Fibroblast of lung (primary cell): ENCODE measurements at regions not wholly inside any gene's neighbourhood (a gene's known extent, or its start where the extent isn't known, plus 50 kb on each side); places are given as distances from the start of the nearest gene placed in this dataset.
A peak's percentile ranks its signal among the peaks of the same experiment; 100 is the strongest.
"Not testable (repeated sequence)": the region's sequence is repeated elsewhere in the genome, so short reads cannot be mapped to it uniquely, and the experiment has no call there.

ENCODE experiments used
- DNase-seq, 2 donors: peaks; one replicate each; pipeline versions ENCODE4 v3.0.0 to v3.0.0-alpha.2; 2010; ENCODE audit warnings: low read depth in 2 of 2
- H2AFZ ChIP-seq: 2 replicates; pipeline ENCODE4 v1.5.1; 2012; ENCODE audit warnings: low read length, control low read depth, inconsistent platforms
- H3K27ac ChIP-seq: 2 replicates; pipeline ENCODE4 v1.5.1; 2011; ENCODE audit warnings: low read length, control low read depth; ENCODE audit not compliant: insufficient read depth
- H3K27me3 ChIP-seq: 2 replicates; pipeline ENCODE4 v1.5.1; 2011; ENCODE audit warnings: mild to moderate bottlenecking, low read length; ENCODE audit not compliant: control insufficient read depth, insufficient read depth
- H3K36me3 ChIP-seq: 2 replicates; pipeline ENCODE4 v1.5.1; 2011; ENCODE audit warnings: low read length; ENCODE audit not compliant: control insufficient read depth, insufficient read depth
- H3K4me1 ChIP-seq: 2 replicates; pipeline ENCODE4 v1.5.1; 2011; ENCODE audit warnings: low read length; ENCODE audit not compliant: control insufficient read depth, insufficient read depth; ENCODE audit errors: extremely low read depth
- H3K4me2 ChIP-seq: 2 replicates; pipeline ENCODE4 v1.5.1; 2011; ENCODE audit warnings: low read length, control low read depth; ENCODE audit not compliant: insufficient read depth; ENCODE audit errors: extremely low read depth
- H3K4me3 ChIP-seq, 4 experiments: fragments of 200-600 bp in 1 of 4; sonication (generic) in 1 of 4; replicated peaks in 1 of 4; 2 replicates each; pipeline ENCODE4 v1.5.1; 2011 to 2016; ENCODE audit warnings: low read length in 4 of 4, low read depth in 3 of 4, mild to moderate bottlenecking in 3 of 4, control low read depth in 2 of 4, inconsistent platforms in 1 of 4, mixed read lengths in 1 of 4; ENCODE audit not compliant: insufficient read depth in 1 of 4; ENCODE audit errors: control extremely low read depth in 1 of 4
- H3K79me2 ChIP-seq: 2 replicates; pipeline ENCODE4 v1.5.1; 2012; ENCODE audit warnings: mild to moderate bottlenecking, low read length, inconsistent platforms; ENCODE audit not compliant: control insufficient read depth, insufficient read depth
- H3K9ac ChIP-seq: 2 replicates; pipeline ENCODE4 v1.5.1; 2011; ENCODE audit warnings: mild to moderate bottlenecking, low read length, control low read depth; ENCODE audit not compliant: insufficient read depth
- H3K9me3 ChIP-seq: 2 replicates; pipeline ENCODE4 v1.5.1; 2012; ENCODE audit warnings: low read depth, low read length; ENCODE audit not compliant: control insufficient read depth, insufficient read depth
- H4K20me1 ChIP-seq: 2 replicates; pipeline ENCODE4 v1.5.1; 2011; ENCODE audit warnings: low read length; ENCODE audit not compliant: control insufficient read depth, insufficient read depth; ENCODE audit errors: extremely low read depth
- EZH2 ChIP-seq: IDR thresholded peaks from 2 replicates; pipeline ENCODE4 v1.5.1; 2012; ENCODE audit warnings: low read length, control low read depth, mild to moderate bottlenecking; ENCODE audit errors: missing control alignments
- TF ChIP-seq, protein P1 (sequence below), 2 donors: IDR thresholded peaks in 1 of 2; conservative IDR thresholded peaks in 1 of 2; 1 replicate in 1 of 2; 2 replicates in 1 of 2; pipeline ENCODE4 v1.5.1; 2011 to 2012; ENCODE audit warnings: low read length in 2 of 2, control low read depth in 1 of 2, inconsistent platforms in 1 of 2, low read depth in 1 of 2, mild to moderate bottlenecking in 1 of 2

DNA sequence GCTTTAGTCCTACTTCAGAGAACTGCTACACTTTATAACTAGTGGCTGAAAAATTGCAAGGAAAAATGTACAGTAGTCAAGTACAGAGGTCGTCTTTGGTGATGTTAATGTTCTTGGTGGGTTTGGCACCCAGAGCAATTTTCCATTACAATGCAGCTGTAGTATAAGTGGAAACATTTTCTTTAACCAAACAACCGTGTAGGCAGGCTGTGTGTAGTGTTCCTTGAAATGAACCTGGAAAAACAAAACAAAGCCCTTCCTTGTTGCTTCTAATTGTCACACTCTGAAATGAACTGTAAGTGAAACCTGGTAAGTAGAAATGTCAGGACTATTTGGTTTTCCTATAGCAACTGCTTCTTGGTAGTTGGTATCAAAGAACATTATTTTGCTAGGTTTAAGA is 256.9 kb downstream of the MDFIC start:
- Histone ChIP-seq H3K36me3 (no peaks in the 10 kb centered on the region), H3K4me3 (no peak overlapping the region), H3K79me2 (no peaks in the 10 kb centered on the region), H3K27me3 (no peaks in the 10 kb centered on the region), H2AFZ (no peak overlapping the region), H3K4me2 (no peak overlapping the region), H3K4me1 (no peaks in the 10 kb centered on the region), H3K9me3 (no peaks in the 10 kb centered on the region), H3K9ac (no peak overlapping the region), H3K27ac (no peak overlapping the region), H4K20me1 (no peaks in the 10 kb centered on the region)
- TF ChIP-seq EZH2: no peak
- TF ChIP-seq, protein P1, sequence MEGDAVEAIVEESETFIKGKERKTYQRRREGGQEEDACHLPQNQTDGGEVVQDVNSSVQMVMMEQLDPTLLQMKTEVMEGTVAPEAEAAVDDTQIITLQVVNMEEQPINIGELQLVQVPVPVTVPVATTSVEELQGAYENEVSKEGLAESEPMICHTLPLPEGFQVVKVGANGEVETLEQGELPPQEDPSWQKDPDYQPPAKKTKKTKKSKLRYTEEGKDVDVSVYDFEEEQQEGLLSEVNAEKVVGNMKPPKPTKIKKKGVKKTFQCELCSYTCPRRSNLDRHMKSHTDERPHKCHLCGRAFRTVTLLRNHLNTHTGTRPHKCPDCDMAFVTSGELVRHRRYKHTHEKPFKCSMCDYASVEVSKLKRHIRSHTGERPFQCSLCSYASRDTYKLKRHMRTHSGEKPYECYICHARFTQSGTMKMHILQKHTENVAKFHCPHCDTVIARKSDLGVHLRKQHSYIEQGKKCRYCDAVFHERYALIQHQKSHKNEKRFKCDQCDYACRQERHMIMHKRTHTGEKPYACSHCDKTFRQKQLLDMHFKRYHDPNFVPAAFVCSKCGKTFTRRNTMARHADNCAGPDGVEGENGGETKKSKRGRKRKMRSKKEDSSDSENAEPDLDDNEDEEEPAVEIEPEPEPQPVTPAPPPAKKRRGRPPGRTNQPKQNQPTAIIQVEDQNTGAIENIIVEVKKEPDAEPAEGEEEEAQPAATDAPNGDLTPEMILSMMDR (conservative IDR thresholded peaks at IDR 0.05 in 1 of 2, IDR thresholded peaks at IDR 0.05 in 1 of 2; ENCODE audit: low read depth in 1 of 2, low read length in 2 of 2): no peak
- peak in 1 of 2 donors; percentile 60 for DNase-seq

DNA sequence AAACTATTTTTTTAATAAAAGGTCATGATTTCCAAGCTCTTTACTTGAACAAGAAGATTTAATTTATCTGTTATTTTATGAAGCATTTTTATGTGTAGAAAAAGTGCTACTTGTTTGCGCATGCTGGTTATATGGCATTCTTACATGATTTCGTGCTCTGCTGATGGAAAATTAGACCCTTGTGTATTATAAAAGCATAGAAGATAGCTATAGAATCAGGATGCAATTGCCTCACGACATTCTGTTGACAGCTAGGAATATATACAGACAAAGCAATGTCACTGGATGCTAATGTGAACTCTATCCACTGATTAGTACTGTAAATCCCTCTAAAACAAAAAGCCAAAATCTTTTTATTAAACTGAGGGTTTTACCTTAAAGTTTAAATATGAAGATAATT is 255.9 kb downstream of the MDFIC start:
- Histone ChIP-seq H4K20me1 (no peaks in the 10 kb centered on the region), H3K79me2 (no peaks in the 10 kb centered on the region), H3K4me1 (no peaks in the 10 kb centered on the region), H3K27me3 (no peaks in the 10 kb centered on the region), H3K4me3 (no peak overlapping the region), H3K9me3 (no peaks in the 10 kb centered on the region), H3K4me2 (no peak overlapping the region), H3K36me3 (no peaks in the 10 kb centered on the region), H3K27ac (no peak overlapping the region), H2AFZ (no peak overlapping the region), H3K9ac (no peak overlapping the region)
- no peak for DNase-seq
- no peak for TF ChIP-seq EZH2
- TF ChIP-seq, protein P1 (conservative IDR thresholded peaks at IDR 0.05 in 1 of 2, IDR thresholded peaks at IDR 0.05 in 1 of 2; ENCODE audit: low read depth in 1 of 2, low read length in 2 of 2): no peak

DNA sequence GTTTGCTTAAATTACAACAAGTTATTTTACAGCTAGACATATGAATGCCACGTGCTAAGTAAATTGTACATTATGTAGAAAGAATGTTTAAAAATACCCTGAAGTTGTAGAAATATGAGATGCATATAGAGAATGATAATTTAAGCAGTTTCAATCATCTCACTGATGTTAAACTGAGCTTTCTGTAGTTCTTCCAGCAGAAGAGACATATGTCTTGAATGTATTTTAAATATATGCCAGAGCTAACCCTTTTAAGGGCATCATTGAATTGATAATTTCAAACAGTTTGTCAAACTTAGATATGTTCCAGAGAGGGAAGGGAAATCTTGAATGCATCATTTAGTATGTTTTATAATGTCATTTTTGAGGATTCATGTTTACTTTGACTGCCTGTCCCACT is 255.2 kb downstream of the MDFIC start:
- Histone ChIP-seq H3K36me3 (no peaks in the 10 kb centered on the region), H2AFZ (no peak overlapping the region), H3K79me2 (no peaks in the 10 kb centered on the region), H3K9ac (no peak overlapping the region), H3K4me2 (no peak overlapping the region), H3K27ac (no peak overlapping the region), H3K4me1 (no peaks in the 10 kb centered on the region), H3K27me3 (no peaks in the 10 kb centered on the region), H4K20me1 (no peaks in the 10 kb centered on the region), H3K4me3 (no peak overlapping the region), H3K9me3 (no peaks in the 10 kb centered on the region)
- no peak for DNase-seq
- TF ChIP-seq, protein P1 (conservative IDR thresholded peaks at IDR 0.05 in 1 of 2, IDR thresholded peaks at IDR 0.05 in 1 of 2; ENCODE audit: low read depth in 1 of 2, low read length in 2 of 2): no peak
- no peak for TF ChIP-seq EZH2

DNA sequence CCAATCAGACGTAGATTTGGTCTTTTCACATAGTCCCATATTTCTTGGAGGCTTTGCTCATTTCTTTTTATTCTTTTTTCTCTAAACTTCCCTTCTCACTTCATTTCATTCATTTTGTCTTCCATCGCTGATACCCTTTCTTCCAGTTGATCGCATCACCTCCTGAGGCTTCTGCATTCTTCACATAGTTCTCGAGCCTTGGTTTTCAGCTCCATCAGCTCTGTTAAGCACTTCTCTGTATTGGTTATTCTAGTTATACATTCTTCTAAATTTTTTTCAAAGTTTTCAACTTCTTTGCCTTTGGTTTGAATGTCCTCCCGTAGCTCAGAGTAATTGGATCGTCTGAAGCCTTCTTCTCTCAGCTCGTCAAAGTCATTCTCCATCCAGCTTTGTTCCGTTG is 250.5 kb downstream of the MDFIC start:
- not testable (repeated sequence) for H3K4me2 ChIP-seq, H3K9me3 ChIP-seq, H3K27me3 ChIP-seq, H3K4me3 ChIP-seq, H4K20me1 ChIP-seq, H3K27ac ChIP-seq, H3K36me3 ChIP-seq, DNase-seq, H3K4me1 ChIP-seq, H3K79me2 ChIP-seq, H3K9ac ChIP-seq, H2AFZ ChIP-seq
